ENCODE measurements at regions not wholly inside any gene's neighbourhood (a gene's known extent, or its start where the extent isn't known, plus 50 kb on each side); places are given as distances from the start of the nearest gene placed in this dataset.

DNA sequence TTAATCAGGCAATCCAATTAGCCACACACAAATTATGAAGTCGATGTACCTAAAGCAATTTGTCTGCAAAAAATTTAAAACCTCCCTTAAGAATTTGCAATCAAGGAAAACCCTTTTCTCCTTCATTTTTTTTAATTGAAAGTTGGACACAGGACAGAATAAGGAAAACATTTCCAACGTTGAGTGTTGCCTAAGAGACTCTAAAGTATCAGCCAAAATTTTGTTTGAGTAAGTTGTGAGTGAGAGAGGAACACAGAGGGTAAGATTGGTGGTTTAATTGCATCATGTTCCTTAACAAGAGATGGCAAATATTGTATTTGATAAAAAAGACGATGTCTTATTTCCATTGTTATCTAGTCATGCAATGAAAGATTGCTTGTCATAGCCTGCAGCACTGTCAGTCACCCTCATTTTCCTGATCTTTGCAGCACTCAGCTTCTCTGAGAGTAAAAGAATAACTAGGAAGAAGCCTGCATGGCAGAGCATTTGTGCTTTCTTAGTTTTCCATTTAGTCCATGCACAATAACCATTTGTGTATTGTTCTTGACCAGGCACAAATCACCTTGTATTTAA is 115.5 kb downstream of the ICOS start:
- TF ChIP-seq CTCF (IDR thresholded peaks at IDR 0.05), result no peak
- TF ChIP-seq POLR2A (IDR thresholded peaks at IDR 0.05), result no peak

All from lower leg skin (tissue), 3 donors.